GM23338 (cell line): ENCODE measurements at regions not wholly inside any gene's neighbourhood (a gene's known extent, or its start where the extent isn't known, plus 50 kb on each side); places are given as distances from the start of the nearest gene placed in this dataset.

ENCODE experiments used
- CTCF ChIP-seq, 2 experiments: fragments of 200-600 bp in 1 of 2; sonication (generic) in 1 of 2; conservative IDR thresholded peaks; 2 replicates each; pipeline versions ENCODE4 v1.5.1 to v1.6.1; 2016 to 2017; ENCODE audit warnings: antibody characterized with exemption in 2 of 2, low read depth in 2 of 2, mild to moderate bottlenecking in 2 of 2, moderate library complexity in 1 of 2
- EZH2 ChIP-seq: fragments of 200-600 bp; sonication (generic); IDR thresholded peaks from one replicate; pipeline ENCODE4 v1.8.0; 2017; ENCODE audit warnings: antibody characterized with exemption, mild to moderate bottlenecking, low read depth; ENCODE audit not compliant: unreplicated experiment
- EZH2phosphoT487 ChIP-seq: fragments of 200-600 bp; sonication (generic); IDR thresholded peaks from one replicate; pipeline ENCODE4 v1.8.1; 2018; ENCODE audit warnings: antibody characterized with exemption; ENCODE audit not compliant: unreplicated experiment
- POLR2AphosphoS5 ChIP-seq: IDR thresholded peaks from 2 replicates; pipeline ENCODE4 v1.6.1; 2016; ENCODE audit warnings: antibody characterized with exemption, low read depth

GRCh38 chr3:26058901-26059321 is 269.0 kb downstream of the OXSM start:
- no peak for TF ChIP-seq EZH2
- no peak for TF ChIP-seq CTCF (conservative IDR thresholded peaks at IDR 0.05; ENCODE audit: low read depth in 2 of 2)
- no peak for TF ChIP-seq EZH2phosphoT487
- no peak for TF ChIP-seq POLR2AphosphoS5
